ENCODE measurements at regions not wholly inside any gene's neighbourhood (a gene's known extent, or its start where the extent isn't known, plus 50 kb on each side); places are given as distances from the start of the nearest gene placed in this dataset.

- Histone ChIP-seq H2BK5ac (ENCODE audit: low read length) (no peak overlapping the region), H3K36me3 (replicated peaks in 1 of 2; ENCODE audit: control insufficient read depth in 2 of 2, insufficient read depth in 2 of 2, low read length in 2 of 2) (no peaks in the 10 kb centered on the region), H3K4me1 (ENCODE audit: control insufficient read depth in 2 of 2, insufficient read depth in 1 of 2, low read depth in 1 of 2, low read length in 2 of 2) (no peaks in the 10 kb centered on the region), H2AK5ac (ENCODE audit: low read depth, low read length) (no peak overlapping the region), H3K9ac (ENCODE audit: low read depth, low read length, poor library complexity) (no peak overlapping the region), H3K4ac (ENCODE audit: low read length) (no peak overlapping the region), H3K18ac (ENCODE audit: low read length) (no peak overlapping the region), H3K27me3 (ENCODE audit: control insufficient read depth in 3 of 3, insufficient read depth in 3 of 3, low read depth in 1 of 3, low read length in 3 of 3) (no peaks in the 10 kb centered on the region), H4K91ac (ENCODE audit: low read depth, low read length, poor library complexity) (no peak overlapping the region), H4K8ac (ENCODE audit: low read depth, low read length) (no peak overlapping the region), H3K79me1 (ENCODE audit: low read depth, low read length) (no peaks in the 10 kb centered on the region), H2BK120ac (ENCODE audit: low read depth, low read length) (no peak overlapping the region), H2BK12ac (ENCODE audit: low read length) (no peak overlapping the region), H3K4me3 (ENCODE audit: low read length in 2 of 2) (no peak overlapping the region), H3K4me2 (ENCODE audit: insufficient read depth, low read length, poor library complexity, severe bottlenecking) (no peak overlapping the region), H3K14ac (ENCODE audit: low read length) (no peak overlapping the region), H3K9me3 (replicated peaks in 1 of 2; ENCODE audit: control insufficient read depth in 2 of 2, insufficient read depth in 1 of 2, low read depth in 1 of 2, low read length in 2 of 2) (no peaks in the 10 kb centered on the region), H2BK15ac (ENCODE audit: low read length) (no peak overlapping the region), H2AFZ (ENCODE audit: low read length) (no peak overlapping the region), H3K23ac (ENCODE audit: low read depth, low read length, poor library complexity) (no peak overlapping the region), H3K27ac (replicated peaks; ENCODE audit: low read length) (no peak overlapping the region)
- no peak for DNase-seq (ENCODE audit: low spot score)
- no CpG with 5 or more reads among the region's 1 CpG for WGBS, 2 donors (ENCODE audit: extremely low coverage in 2 of 2, insufficient read length in 2 of 2, insufficient replicate concordance in 1 of 2)
These were observed 550.1 kb upstream of the DCC start for GRCh38 chr18:51789871-51790270.

- H2BK12ac ChIP-seq (ENCODE audit: low read length), result no peak overlapping the region
- no peak overlapping the region for H3K4ac ChIP-seq (ENCODE audit: low read length)
- no peak overlapping the region for H3K14ac ChIP-seq (ENCODE audit: low read length)
- no peak overlapping the region for H4K91ac ChIP-seq (ENCODE audit: low read depth, low read length, poor library complexity)
- no peak overlapping the region for H2BK5ac ChIP-seq (ENCODE audit: low read length)
- no peak overlapping the region for H2AFZ ChIP-seq (ENCODE audit: low read length)
- H4K8ac ChIP-seq (ENCODE audit: low read depth, low read length), result no peak overlapping the region
- H3K4me3 ChIP-seq (ENCODE audit: low read length in 2 of 2), result no peak overlapping the region
- H2AK5ac ChIP-seq (ENCODE audit: low read depth, low read length), result no peak overlapping the region
- no peak overlapping the region for H2BK15ac ChIP-seq (ENCODE audit: low read length)
- no peaks in the 10 kb centered on the region for H3K4me1 ChIP-seq (ENCODE audit: control insufficient read depth in 2 of 2, insufficient read depth in 1 of 2, low read depth in 1 of 2, low read length in 2 of 2)
- H3K18ac ChIP-seq (ENCODE audit: low read length), result no peak overlapping the region
- no peak overlapping the region for H3K9ac ChIP-seq (ENCODE audit: low read depth, low read length, poor library complexity)
- H3K36me3 ChIP-seq (replicated peaks in 1 of 2; ENCODE audit: control insufficient read depth in 2 of 2, insufficient read depth in 2 of 2, low read length in 2 of 2), result no peaks in the 10 kb centered on the region
- DNase-seq (ENCODE audit: low spot score), result no peak
- no peaks in the 10 kb centered on the region for H3K9me3 ChIP-seq (replicated peaks in 1 of 2; ENCODE audit: control insufficient read depth in 2 of 2, insufficient read depth in 1 of 2, low read depth in 1 of 2, low read length in 2 of 2)
- H3K23ac ChIP-seq (ENCODE audit: low read depth, low read length, poor library complexity), result no peak overlapping the region
- H3K79me1 ChIP-seq (ENCODE audit: low read depth, low read length), result no peaks in the 10 kb centered on the region
- H3K4me2 ChIP-seq (ENCODE audit: insufficient read depth, low read length, poor library complexity, severe bottlenecking), result no peak overlapping the region
- H3K27ac ChIP-seq (replicated peaks; ENCODE audit: low read length), result no peak overlapping the region
- H3K27me3 ChIP-seq (ENCODE audit: control insufficient read depth in 3 of 3, insufficient read depth in 3 of 3, low read depth in 1 of 3, low read length in 3 of 3), result no peaks in the 10 kb centered on the region
- no CpG with 5 or more reads among the region's 1 CpG for whole genome bisulfite sequencing, 2 donors (ENCODE audit: extremely low coverage in 2 of 2, insufficient read length in 2 of 2, insufficient replicate concordance in 1 of 2)
- H2BK120ac ChIP-seq (ENCODE audit: low read depth, low read length), result no peak overlapping the region
These were observed 538.5 kb upstream of the DCC start for GRCh38 chr18:51801514-51801913.

GRCh38 chr18:51802569-51803428 lies 537.2 kb upstream of the DCC start:
- Histone ChIP-seq H4K91ac (ENCODE audit: low read depth, low read length, poor library complexity) (no peak overlapping the region), H3K4me2 (ENCODE audit: insufficient read depth, low read length, poor library complexity, severe bottlenecking) (no peak overlapping the region), H2AK5ac (ENCODE audit: low read depth, low read length) (no peak overlapping the region), H3K18ac (ENCODE audit: low read length) (no peak overlapping the region), H3K9me3 (replicated peaks in 1 of 2; ENCODE audit: control insufficient read depth in 2 of 2, insufficient read depth in 1 of 2, low read depth in 1 of 2, low read length in 2 of 2) (no peaks in the 10 kb centered on the region), H3K14ac (ENCODE audit: low read length) (no peak overlapping the region), H2BK15ac (ENCODE audit: low read length) (no peak overlapping the region), H3K4me1 (ENCODE audit: control insufficient read depth in 2 of 2, insufficient read depth in 1 of 2, low read depth in 1 of 2, low read length in 2 of 2) (no peaks in the 10 kb centered on the region), H2AFZ (ENCODE audit: low read length) (no peak overlapping the region), H3K23ac (ENCODE audit: low read depth, low read length, poor library complexity) (no peak overlapping the region), H2BK5ac (ENCODE audit: low read length) (no peak overlapping the region), H3K4me3 (ENCODE audit: low read length in 2 of 2) (no peak overlapping the region), H3K4ac (ENCODE audit: low read length) (no peak overlapping the region), H4K8ac (ENCODE audit: low read depth, low read length) (no peak overlapping the region), H3K27me3 (ENCODE audit: control insufficient read depth in 3 of 3, insufficient read depth in 3 of 3, low read depth in 1 of 3, low read length in 3 of 3) (no peaks in the 10 kb centered on the region), H2BK120ac (ENCODE audit: low read depth, low read length) (no peak overlapping the region), H3K9ac (ENCODE audit: low read depth, low read length, poor library complexity) (no peak overlapping the region), H3K27ac (replicated peaks; ENCODE audit: low read length) (no peak overlapping the region), H3K36me3 (replicated peaks in 1 of 2; ENCODE audit: control insufficient read depth in 2 of 2, insufficient read depth in 2 of 2, low read length in 2 of 2) (no peaks in the 10 kb centered on the region), H3K79me1 (ENCODE audit: low read depth, low read length) (no peaks in the 10 kb centered on the region), H2BK12ac (ENCODE audit: low read length) (no peak overlapping the region)
- no CpG with 5 or more reads among the region's 4 CpGs for WGBS, 2 donors (ENCODE audit: extremely low coverage in 2 of 2, insufficient read length in 2 of 2, insufficient replicate concordance in 1 of 2)
- no peak for DNase-seq (ENCODE audit: low spot score)

GRCh38 chr18:51807336-51807735 lies 532.7 kb upstream of the DCC start:
- no peak for DNase-seq (ENCODE audit: low spot score)
- no peaks in the 10 kb centered on the region for H3K36me3 ChIP-seq (replicated peaks in 1 of 2; ENCODE audit: control insufficient read depth in 2 of 2, insufficient read depth in 2 of 2, low read length in 2 of 2)
- no peaks in the 10 kb centered on the region for H3K9me3 ChIP-seq (replicated peaks in 1 of 2; ENCODE audit: control insufficient read depth in 2 of 2, insufficient read depth in 1 of 2, low read depth in 1 of 2, low read length in 2 of 2)
- H2BK120ac ChIP-seq (ENCODE audit: low read depth, low read length), result no peak overlapping the region
- H3K23ac ChIP-seq (ENCODE audit: low read depth, low read length, poor library complexity), result no peak overlapping the region
- no peak overlapping the region for H2BK15ac ChIP-seq (ENCODE audit: low read length)
- no peak overlapping the region for H2AK5ac ChIP-seq (ENCODE audit: low read depth, low read length)
- no peak overlapping the region for H3K9ac ChIP-seq (ENCODE audit: low read depth, low read length, poor library complexity)
- no peak overlapping the region for H4K91ac ChIP-seq (ENCODE audit: low read depth, low read length, poor library complexity)
- H3K18ac ChIP-seq (ENCODE audit: low read length), result no peak overlapping the region
- no peak overlapping the region for H2BK5ac ChIP-seq (ENCODE audit: low read length)
- no peak overlapping the region for H3K27ac ChIP-seq (replicated peaks; ENCODE audit: low read length)
- no peak overlapping the region for H3K4ac ChIP-seq (ENCODE audit: low read length)
- H3K4me1 ChIP-seq (ENCODE audit: control insufficient read depth in 2 of 2, insufficient read depth in 1 of 2, low read depth in 1 of 2, low read length in 2 of 2), result no peaks in the 10 kb centered on the region
- no CpG with 5 or more reads among the region's 2 CpGs for WGBS, 2 donors (ENCODE audit: extremely low coverage in 2 of 2, insufficient read length in 2 of 2, insufficient replicate concordance in 1 of 2)
- H3K14ac ChIP-seq (ENCODE audit: low read length), result no peak overlapping the region
- no peak overlapping the region for H3K4me3 ChIP-seq (ENCODE audit: low read length in 2 of 2)
- H3K27me3 ChIP-seq (ENCODE audit: control insufficient read depth in 3 of 3, insufficient read depth in 3 of 3, low read depth in 1 of 3, low read length in 3 of 3), result no peaks in the 10 kb centered on the region
- no peak overlapping the region for H3K4me2 ChIP-seq (ENCODE audit: insufficient read depth, low read length, poor library complexity, severe bottlenecking)
- no peak overlapping the region for H2AFZ ChIP-seq (ENCODE audit: low read length)
- H4K8ac ChIP-seq (ENCODE audit: low read depth, low read length), result no peak overlapping the region
- no peaks in the 10 kb centered on the region for H3K79me1 ChIP-seq (ENCODE audit: low read depth, low read length)
- no peak overlapping the region for H2BK12ac ChIP-seq (ENCODE audit: low read length)
